Thymus (tissue), 11 donors: ENCODE measurements at regions not wholly inside any gene's neighbourhood (a gene's known extent, or its start where the extent isn't known, plus 50 kb on each side); places are given as distances from the start of the nearest gene placed in this dataset.

Experiments
- DNase-seq, 9 donors: peaks; one replicate each; pipeline ENCODE4 v3.0.0-alpha.2; 2013; ENCODE audit warnings: low spot score in 9 of 9, low read depth in 6 of 9, missing footprints in 1 of 9
- H3K27ac ChIP-seq, 2 donors: one replicate each; pipeline ENCODE4 v1.5.1; 2013; ENCODE audit warnings: control low read depth in 1 of 2, low read depth in 1 of 2, low read length in 1 of 2, mild to moderate bottlenecking in 1 of 2, moderate library complexity in 1 of 2
- H3K27me3 ChIP-seq, 2 donors: one replicate each; pipeline ENCODE4 v1.5.1; 2013; ENCODE audit warnings: low read length in 1 of 2; ENCODE audit not compliant: control insufficient read depth in 2 of 2, insufficient read depth in 1 of 2
- H3K36me3 ChIP-seq, 2 donors: one replicate each; pipeline ENCODE4 v1.5.1; 2013; ENCODE audit warnings: low read length in 1 of 2, mild to moderate bottlenecking in 1 of 2, moderate library complexity in 1 of 2; ENCODE audit not compliant: control insufficient read depth in 2 of 2, insufficient read depth in 2 of 2
- H3K4me1 ChIP-seq, 2 donors: one replicate each; pipeline ENCODE4 v1.5.1; 2013; ENCODE audit warnings: low read length in 2 of 2; ENCODE audit not compliant: control insufficient read depth in 2 of 2, insufficient read depth in 2 of 2
- H3K4me3 ChIP-seq, 2 donors: one replicate each; pipeline ENCODE4 v1.5.1; 2013; ENCODE audit warnings: low read length in 2 of 2, control low read depth in 1 of 2, mild to moderate bottlenecking in 1 of 2
- H3K9me3 ChIP-seq, 2 donors: one replicate each; pipeline ENCODE4 v1.5.1; 2013; ENCODE audit warnings: low read length in 1 of 2, mild to moderate bottlenecking in 1 of 2; ENCODE audit not compliant: control insufficient read depth in 2 of 2, insufficient read depth in 1 of 2
- WGBS: extraction: QIAGEN DNeasy Blood & Tissue Kit; methylation state at CpG from one replicate; pipeline ENCODE4 v1.1.7; 2013; 5-methylcytosine and 5-hydroxymethylcytosine counted together
- donor health status: healthy.

- Histone ChIP-seq H3K4me1 (no peaks in the 10 kb centered on the region), H3K9me3 (no peaks in the 10 kb centered on the region), H3K27me3 (no peaks in the 10 kb centered on the region), H3K27ac (no peak overlapping the region), H3K4me3 (no peak overlapping the region), H3K36me3 (no peaks in the 10 kb centered on the region)
- WGBS: 96% methylated on average over 2 of the region's 2 CpGs
- no peak for DNase-seq
These were observed 472.1 kb upstream of the SEMA3A start for GRCh38 chr7:84666651-84667050.

GRCh38 chr7:84665339-84665738 lies 470.8 kb upstream of the SEMA3A start:
- Histone ChIP-seq H3K4me1 (no peaks in the 10 kb centered on the region), H3K27me3 (no peaks in the 10 kb centered on the region), H3K4me3 (no peak overlapping the region), H3K27ac (no peak overlapping the region), H3K36me3 (no peaks in the 10 kb centered on the region), H3K9me3 (no peaks in the 10 kb centered on the region)
- no peak for DNase-seq
- WGBS: 79% methylated on average over 2 of the region's 2 CpGs

- no peaks in the 10 kb centered on the region for H3K36me3 ChIP-seq
- no peak for DNase-seq
- no peaks in the 10 kb centered on the region for H3K9me3 ChIP-seq
- no peaks in the 10 kb centered on the region for H3K27me3 ChIP-seq
- H3K4me1 ChIP-seq: no peaks in the 10 kb centered on the region
- H3K27ac ChIP-seq: no peak overlapping the region
- no peak overlapping the region for H3K4me3 ChIP-seq
- WGBS: 15% methylated on average over 1 of the region's 1 CpG
These were observed 470.0 kb upstream of the SEMA3A start for GRCh38 chr7:84664626-84665025.

- 97% methylated on average over 1 of the region's 1 CpG for WGBS
- Histone ChIP-seq H3K36me3 (no peaks in the 10 kb centered on the region), H3K9me3 (no peaks in the 10 kb centered on the region), H3K27ac (no peak overlapping the region), H3K4me3 (no peak overlapping the region), H3K4me1 (no peaks in the 10 kb centered on the region), H3K27me3 (no peaks in the 10 kb centered on the region)
- DNase-seq: no peak
These were observed 468.6 kb upstream of the SEMA3A start for GRCh38 chr7:84663224-84663623.

GRCh38 chr7:84658286-84658685 lies 463.7 kb upstream of the SEMA3A start:
- H3K4me1 ChIP-seq: no peaks in the 10 kb centered on the region
- no peak overlapping the region for H3K27ac ChIP-seq
- H3K9me3 ChIP-seq: no peaks in the 10 kb centered on the region
- DNase-seq: no peak
- no peaks in the 10 kb centered on the region for H3K36me3 ChIP-seq
- WGBS: 92% methylated on average over 1 of the region's 1 CpG
- no peaks in the 10 kb centered on the region for H3K27me3 ChIP-seq
- no peak overlapping the region for H3K4me3 ChIP-seq

- DNase-seq: no peak
- Histone ChIP-seq H3K4me1 (no peaks in the 10 kb centered on the region), H3K27ac (no peak overlapping the region), H3K4me3 (no peak overlapping the region), H3K27me3 (no peaks in the 10 kb centered on the region), H3K36me3 (no peaks in the 10 kb centered on the region), H3K9me3 (no peaks in the 10 kb centered on the region)
- 97% methylated on average over 1 of the region's 1 CpG for WGBS
These were observed 459.7 kb upstream of the SEMA3A start for GRCh38 chr7:84654273-84654672.

- Histone ChIP-seq H3K36me3 (no peaks in the 10 kb centered on the region), H3K27ac (no peak overlapping the region), H3K27me3 (no peaks in the 10 kb centered on the region), H3K4me3 (no peak overlapping the region), H3K9me3 (no peaks in the 10 kb centered on the region), H3K4me1 (no peaks in the 10 kb centered on the region)
- no peak for DNase-seq
- 89% methylated on average over 3 of the region's 3 CpGs for WGBS
These were observed 457.3 kb upstream of the SEMA3A start for GRCh38 chr7:84651876-84652275.

GRCh38 chr7:84647797-84648757 lies 453.5 kb upstream of the SEMA3A start:
- no peak for DNase-seq
- Histone ChIP-seq H3K4me1 (no peaks in the 10 kb centered on the region), H3K9me3 (no peaks in the 10 kb centered on the region), H3K27ac (no peak overlapping the region), H3K4me3 (no peak overlapping the region), H3K27me3 (no peaks in the 10 kb centered on the region), H3K36me3 (no peaks in the 10 kb centered on the region)
- 93% methylated on average over 2 of the region's 2 CpGs for WGBS

- no peak for DNase-seq
- WGBS: 97% methylated on average over 3 of the region's 3 CpGs
- Histone ChIP-seq H3K27ac (no peak overlapping the region), H3K4me3 (no peak overlapping the region), H3K36me3 (no peaks in the 10 kb centered on the region), H3K27me3 (no peaks in the 10 kb centered on the region), H3K9me3 (no peaks in the 10 kb centered on the region), H3K4me1 (no peaks in the 10 kb centered on the region)
These were observed 448.0 kb upstream of the SEMA3A start for GRCh38 chr7:84642611-84643010.
